Neural cell (in vitro differentiated cells): ENCODE measurements at regions not wholly inside any gene's neighbourhood (a gene's known extent, or its start where the extent isn't known, plus 50 kb on each side); places are given as distances from the start of the nearest gene placed in this dataset.

Experiments used
- H2AFZ ChIP-seq: fragments of 200-600, 300-800 bp; sonication (generic), shearing (Covaris generic); 2 replicates; pipeline ENCODE4 v1.6.0; 2014; ENCODE audit warnings: low read depth, mild to moderate bottlenecking, antibody characterized with exemption, low read length, moderate library complexity
- H3F3A ChIP-seq: fragments of 200-600 bp; shearing (Covaris generic); 2 replicates; pipeline ENCODE4 v1.6.1; 2016; ENCODE audit warnings: mild to moderate bottlenecking, moderate library complexity, mixed read lengths, antibody characterized with exemption, low read length; ENCODE audit not compliant: insufficient read depth, poor library complexity, severe bottlenecking
- H3K27ac ChIP-seq: fragments of 200-600, 300-800 bp; sonication (generic), shearing (Covaris generic); 2 replicates; pipeline ENCODE4 v1.5.1; 2014; ENCODE audit warnings: mild to moderate bottlenecking, low read length, moderate library complexity
- H3K27me3 ChIP-seq: fragments of 300-800, 200-600 bp; sonication (generic), shearing (Covaris generic); 2 replicates; pipeline ENCODE4 v1.6.0; 2014; ENCODE audit warnings: mild to moderate bottlenecking, low read depth, low read length, moderate library complexity; ENCODE audit not compliant: insufficient read depth
- H3K36me3 ChIP-seq: fragments of 300-800, 200-600 bp; sonication (generic), shearing (Covaris generic); 2 replicates; pipeline ENCODE4 v1.5.1; 2014; ENCODE audit warnings: mild to moderate bottlenecking, antibody characterized with exemption, low read length, moderate library complexity; ENCODE audit not compliant: insufficient read depth
- H3K4me2 ChIP-seq: fragments of 300-800, 200-600 bp; sonication (generic), shearing (Covaris generic); 2 replicates; pipeline ENCODE4 v1.6.0; 2014; ENCODE audit warnings: mild to moderate bottlenecking, low read length
- H3K4me3 ChIP-seq: fragments of 300-800, 200-600 bp; sonication (generic), shearing (Covaris generic); 2 replicates; pipeline ENCODE4 v1.5.1; 2014; ENCODE audit warnings: mild to moderate bottlenecking, low read length, moderate library complexity
- H3K79me2 ChIP-seq: fragments of 200-600 bp; shearing (Covaris generic); replicated peaks from 2 replicates; pipeline ENCODE4 v1.6.0; 2014; ENCODE audit warnings: mild to moderate bottlenecking, low read length, moderate library complexity; ENCODE audit not compliant: insufficient read depth
- H3K9ac ChIP-seq: fragments of 300-800, 200-600 bp; sonication (generic), shearing (Covaris generic); 2 replicates; pipeline ENCODE4 v1.6.1; 2016; ENCODE audit warnings: mild to moderate bottlenecking, low read length, mixed read lengths
- H3K9me2 ChIP-seq: fragments of 200-600 bp; shearing (Covaris generic); 2 replicates; pipeline ENCODE4 v1.6.1; 2016; ENCODE audit warnings: mild to moderate bottlenecking, low read length, mixed read lengths; ENCODE audit not compliant: insufficient read depth
- H3K9me3 ChIP-seq: fragments of 200-600, 300-800 bp; sonication (generic), shearing (Covaris generic); 2 replicates; pipeline ENCODE4 v1.6.1; 2016; ENCODE audit warnings: mild to moderate bottlenecking, mixed run types, low read length, moderate library complexity, mixed read lengths
- H4K20me1 ChIP-seq: fragments of 200-600 bp; shearing (Covaris generic); 2 replicates; pipeline ENCODE4 v1.6.1; 2016; ENCODE audit warnings: mild to moderate bottlenecking, mixed run types; ENCODE audit not compliant: insufficient read depth
- EP300 ChIP-seq: fragments of 450-650 bp; conservative IDR thresholded peaks from 2 replicates; pipeline ENCODE4 v1.6.1; 2014; ENCODE audit warnings: antibody characterized with exemption, mild to moderate bottlenecking, moderate library complexity; ENCODE audit not compliant: poor library complexity, severe bottlenecking
- EZH2 ChIP-seq: fragments of 200-600, 300-800 bp; shearing (Covaris generic), sonication (generic); IDR thresholded peaks from 2 replicates; pipeline ENCODE4 v1.6.1; 2014; ENCODE audit warnings: antibody characterized with exemption, low read length, borderline replicate concordance, mild to moderate bottlenecking; ENCODE audit not compliant: insufficient read depth, poor library complexity, severe bottlenecking
- MXI1 ChIP-seq: fragments of 450-650 bp; conservative IDR thresholded peaks from 2 replicates; pipeline ENCODE4 v1.6.1; 2014; ENCODE audit warnings: antibody characterized with exemption, mild to moderate bottlenecking; ENCODE audit not compliant: poor library complexity, severe bottlenecking
- POLR2AphosphoS5 ChIP-seq: IDR thresholded peaks from 2 replicates; pipeline ENCODE4 v1.6.1; 2012
- RAD21 ChIP-seq: fragments of 450-650 bp; conservative IDR thresholded peaks from 2 replicates; pipeline ENCODE4 v1.6.1; 2014; ENCODE audit warnings: antibody characterized with exemption, mild to moderate bottlenecking, moderate library complexity
- SMC3 ChIP-seq: fragments of 450-650 bp; conservative IDR thresholded peaks from 2 replicates; pipeline ENCODE4 v1.6.1; 2014; ENCODE audit warnings: antibody characterized with exemption, mild to moderate bottlenecking, moderate library complexity; ENCODE audit not compliant: poor library complexity
- TAF1 ChIP-seq: IDR thresholded peaks from 2 replicates; pipeline ENCODE4 v1.6.1; 2012; ENCODE audit warnings: low read depth
- TF ChIP-seq, protein P1 (sequence below): fragments of 450-650 bp; IDR thresholded peaks from 2 replicates; pipeline ENCODE4 v1.5.1; 2014; ENCODE audit warnings: antibody characterized with exemption, mild to moderate bottlenecking, moderate library complexity; ENCODE audit not compliant: poor library complexity, severe bottlenecking
- TF ChIP-seq, protein P2 (sequence below): IDR thresholded peaks from 2 replicates; pipeline ENCODE4 v1.6.1; 2012; ENCODE audit warnings: borderline replicate concordance

DNA sequence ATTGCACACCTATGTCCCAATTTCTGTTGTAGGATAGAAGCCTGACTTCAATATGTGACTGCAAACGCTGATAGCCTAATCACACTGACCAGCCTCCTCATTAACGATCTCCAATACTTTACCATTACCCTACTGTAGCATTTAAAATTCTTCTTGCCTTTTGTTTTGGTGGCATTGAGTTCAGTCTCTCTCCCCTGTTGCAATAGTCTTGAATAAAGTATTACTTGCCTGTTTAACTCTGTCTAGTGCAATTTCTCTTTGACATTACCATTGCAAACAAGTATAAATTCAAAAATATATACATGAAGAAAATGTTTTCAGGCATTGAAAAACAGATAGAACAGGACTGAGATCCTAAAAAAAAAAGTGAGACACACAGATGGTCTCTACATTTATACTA lies 649.1 kb upstream of the B3GAT1 start:
- H4K20me1 ChIP-seq, result no peaks in the 10 kb centered on the region
- H3K27me3 ChIP-seq, result no peaks in the 10 kb centered on the region
- no peak for TF ChIP-seq POLR2AphosphoS5
- TF ChIP-seq EP300, result no peak
- no peak for TF ChIP-seq MXI1
- no peak for TF ChIP-seq SMC3
- TF ChIP-seq TAF1, result no peak
- TF ChIP-seq, protein P1, sequence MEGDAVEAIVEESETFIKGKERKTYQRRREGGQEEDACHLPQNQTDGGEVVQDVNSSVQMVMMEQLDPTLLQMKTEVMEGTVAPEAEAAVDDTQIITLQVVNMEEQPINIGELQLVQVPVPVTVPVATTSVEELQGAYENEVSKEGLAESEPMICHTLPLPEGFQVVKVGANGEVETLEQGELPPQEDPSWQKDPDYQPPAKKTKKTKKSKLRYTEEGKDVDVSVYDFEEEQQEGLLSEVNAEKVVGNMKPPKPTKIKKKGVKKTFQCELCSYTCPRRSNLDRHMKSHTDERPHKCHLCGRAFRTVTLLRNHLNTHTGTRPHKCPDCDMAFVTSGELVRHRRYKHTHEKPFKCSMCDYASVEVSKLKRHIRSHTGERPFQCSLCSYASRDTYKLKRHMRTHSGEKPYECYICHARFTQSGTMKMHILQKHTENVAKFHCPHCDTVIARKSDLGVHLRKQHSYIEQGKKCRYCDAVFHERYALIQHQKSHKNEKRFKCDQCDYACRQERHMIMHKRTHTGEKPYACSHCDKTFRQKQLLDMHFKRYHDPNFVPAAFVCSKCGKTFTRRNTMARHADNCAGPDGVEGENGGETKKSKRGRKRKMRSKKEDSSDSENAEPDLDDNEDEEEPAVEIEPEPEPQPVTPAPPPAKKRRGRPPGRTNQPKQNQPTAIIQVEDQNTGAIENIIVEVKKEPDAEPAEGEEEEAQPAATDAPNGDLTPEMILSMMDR, result no peak
- TF ChIP-seq EZH2, result no peak
- no peaks in the 10 kb centered on the region for H3K9me3 ChIP-seq
- no peaks in the 10 kb centered on the region for H3K79me2 ChIP-seq
- no peak overlapping the region for H3K4me3 ChIP-seq
- H3K9me2 ChIP-seq, result no peaks in the 10 kb centered on the region
- H3K36me3 ChIP-seq, result no peaks in the 10 kb centered on the region
- H2AFZ ChIP-seq, result no peak overlapping the region
- no peak overlapping the region for H3K4me2 ChIP-seq
- no peak overlapping the region for H3K27ac ChIP-seq
- H3K9ac ChIP-seq, result no peak overlapping the region
- H3F3A ChIP-seq, result no peaks in the 10 kb centered on the region

DNA sequence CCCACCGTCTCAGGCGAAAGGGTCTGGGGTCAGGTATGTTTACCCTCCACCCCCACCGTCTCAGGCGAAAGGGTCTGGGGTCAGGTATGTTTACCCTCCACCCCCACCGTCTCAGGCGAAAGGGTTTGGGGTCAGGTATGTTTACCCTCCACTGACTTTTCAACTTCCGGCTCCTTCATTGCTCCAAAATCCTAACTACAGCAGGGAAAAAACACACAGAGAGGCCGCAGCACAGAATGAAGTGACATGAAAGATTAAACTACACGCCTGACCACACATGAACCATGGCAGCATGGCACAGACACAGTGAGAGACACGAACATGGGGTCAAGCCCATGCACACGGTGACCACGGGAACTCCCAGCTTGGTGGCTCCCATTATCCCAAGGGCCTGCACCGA lies 634.9 kb upstream of the B3GAT1 start:
- Histone ChIP-seq H2AFZ (no peak overlapping the region), H3K9ac (no peak overlapping the region), H3K9me3 (no peaks in the 10 kb centered on the region), H3K79me2 (no peaks in the 10 kb centered on the region), H3K27ac (no peak overlapping the region), H3K9me2 (no peaks in the 10 kb centered on the region), H4K20me1 (no peaks in the 10 kb centered on the region), H3K4me3 (no peak overlapping the region), H3K4me2 (no peak overlapping the region), H3K36me3 (no peaks in the 10 kb centered on the region), H3K27me3 (no peaks in the 10 kb centered on the region), H3F3A (no peaks in the 10 kb centered on the region)
- no peak for TF ChIP-seq POLR2AphosphoS5
- TF ChIP-seq, protein P1, result no peak
- no peak for TF ChIP-seq TAF1
- no peak for TF ChIP-seq EP300
- TF ChIP-seq SMC3, result no peak
- no peak for TF ChIP-seq EZH2
- TF ChIP-seq RAD21, result no peak
- TF ChIP-seq, protein P2, sequence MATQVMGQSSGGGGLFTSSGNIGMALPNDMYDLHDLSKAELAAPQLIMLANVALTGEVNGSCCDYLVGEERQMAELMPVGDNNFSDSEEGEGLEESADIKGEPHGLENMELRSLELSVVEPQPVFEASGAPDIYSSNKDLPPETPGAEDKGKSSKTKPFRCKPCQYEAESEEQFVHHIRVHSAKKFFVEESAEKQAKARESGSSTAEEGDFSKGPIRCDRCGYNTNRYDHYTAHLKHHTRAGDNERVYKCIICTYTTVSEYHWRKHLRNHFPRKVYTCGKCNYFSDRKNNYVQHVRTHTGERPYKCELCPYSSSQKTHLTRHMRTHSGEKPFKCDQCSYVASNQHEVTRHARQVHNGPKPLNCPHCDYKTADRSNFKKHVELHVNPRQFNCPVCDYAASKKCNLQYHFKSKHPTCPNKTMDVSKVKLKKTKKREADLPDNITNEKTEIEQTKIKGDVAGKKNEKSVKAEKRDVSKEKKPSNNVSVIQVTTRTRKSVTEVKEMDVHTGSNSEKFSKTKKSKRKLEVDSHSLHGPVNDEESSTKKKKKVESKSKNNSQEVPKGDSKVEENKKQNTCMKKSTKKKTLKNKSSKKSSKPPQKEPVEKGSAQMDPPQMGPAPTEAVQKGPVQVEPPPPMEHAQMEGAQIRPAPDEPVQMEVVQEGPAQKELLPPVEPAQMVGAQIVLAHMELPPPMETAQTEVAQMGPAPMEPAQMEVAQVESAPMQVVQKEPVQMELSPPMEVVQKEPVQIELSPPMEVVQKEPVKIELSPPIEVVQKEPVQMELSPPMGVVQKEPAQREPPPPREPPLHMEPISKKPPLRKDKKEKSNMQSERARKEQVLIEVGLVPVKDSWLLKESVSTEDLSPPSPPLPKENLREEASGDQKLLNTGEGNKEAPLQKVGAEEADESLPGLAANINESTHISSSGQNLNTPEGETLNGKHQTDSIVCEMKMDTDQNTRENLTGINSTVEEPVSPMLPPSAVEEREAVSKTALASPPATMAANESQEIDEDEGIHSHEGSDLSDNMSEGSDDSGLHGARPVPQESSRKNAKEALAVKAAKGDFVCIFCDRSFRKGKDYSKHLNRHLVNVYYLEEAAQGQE, result no peak
- no peak for TF ChIP-seq MXI1
